Gastroesophageal sphincter (tissue), 3 donors: ENCODE measurements at regions not wholly inside any gene's neighbourhood (a gene's known extent, or its start where the extent isn't known, plus 50 kb on each side); places are given as distances from the start of the nearest gene placed in this dataset.

ENCODE experiments used
- CTCF ChIP-seq, 4 experiments: fragments of 200-600 bp in 2 of 4; fragments of 450-650 bp in 2 of 4; sonication (generic) in 1 of 4; IDR thresholded peaks; one replicate each; pipeline ENCODE4 v1.5.1; 2017 to 2019; ENCODE audit warnings: antibody characterized with exemption in 4 of 4, mild to moderate bottlenecking in 2 of 4, moderate library complexity in 2 of 4
- POLR2A ChIP-seq, 2 donors: fragments of 450-650 bp; IDR thresholded peaks; one replicate each; pipeline ENCODE4 v1.6.1; 2017; ENCODE audit warnings: antibody characterized with exemption in 2 of 2, mild to moderate bottlenecking in 2 of 2, moderate library complexity in 1 of 2
- POLR2AphosphoS5 ChIP-seq: sonication (generic); formaldehyde crosslinking; IDR thresholded peaks from one replicate; pipeline ENCODE4 v1.6.1; 2017; ENCODE audit warnings: antibody characterized with exemption

GRCh38 chr6:21653905-21654304 is 60.4 kb downstream of the SOX4 start:
- TF ChIP-seq POLR2A (IDR thresholded peaks at IDR 0.05) = no peak
- TF ChIP-seq POLR2AphosphoS5 = no peak
- TF ChIP-seq CTCF (IDR thresholded peaks at IDR 0.05) = no peak
